ENCODE measurements at regions not wholly inside any gene's neighbourhood (a gene's known extent, or its start where the extent isn't known, plus 50 kb on each side); places are given as distances from the start of the nearest gene placed in this dataset.

DNA sequence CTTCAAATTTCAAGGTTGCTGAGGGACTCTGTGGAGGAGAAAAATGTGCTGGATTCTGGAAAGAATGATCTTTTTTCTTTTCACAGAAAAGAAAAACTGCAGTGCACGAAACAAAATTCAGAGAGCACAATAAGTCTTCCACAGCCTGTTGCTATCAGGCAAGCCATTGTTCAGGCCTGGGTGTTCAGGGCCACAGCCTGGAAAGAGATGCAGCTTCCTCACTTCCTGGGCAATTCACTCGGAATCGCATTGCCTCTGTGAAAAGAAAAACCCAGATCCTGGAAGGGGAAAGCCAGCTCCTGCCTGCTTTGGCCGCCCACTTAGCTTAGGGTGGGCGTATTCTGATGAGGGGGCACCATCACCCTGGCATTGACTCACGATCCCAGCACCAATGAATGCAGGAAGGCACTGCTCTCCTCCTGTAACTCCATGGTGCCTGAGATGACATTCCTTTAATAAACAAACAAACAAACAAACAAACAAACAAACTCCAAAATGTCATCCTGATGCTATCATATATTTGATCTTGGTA lies 863.9 kb downstream of the BCL11B start:
- TF ChIP-seq, protein P1, sequence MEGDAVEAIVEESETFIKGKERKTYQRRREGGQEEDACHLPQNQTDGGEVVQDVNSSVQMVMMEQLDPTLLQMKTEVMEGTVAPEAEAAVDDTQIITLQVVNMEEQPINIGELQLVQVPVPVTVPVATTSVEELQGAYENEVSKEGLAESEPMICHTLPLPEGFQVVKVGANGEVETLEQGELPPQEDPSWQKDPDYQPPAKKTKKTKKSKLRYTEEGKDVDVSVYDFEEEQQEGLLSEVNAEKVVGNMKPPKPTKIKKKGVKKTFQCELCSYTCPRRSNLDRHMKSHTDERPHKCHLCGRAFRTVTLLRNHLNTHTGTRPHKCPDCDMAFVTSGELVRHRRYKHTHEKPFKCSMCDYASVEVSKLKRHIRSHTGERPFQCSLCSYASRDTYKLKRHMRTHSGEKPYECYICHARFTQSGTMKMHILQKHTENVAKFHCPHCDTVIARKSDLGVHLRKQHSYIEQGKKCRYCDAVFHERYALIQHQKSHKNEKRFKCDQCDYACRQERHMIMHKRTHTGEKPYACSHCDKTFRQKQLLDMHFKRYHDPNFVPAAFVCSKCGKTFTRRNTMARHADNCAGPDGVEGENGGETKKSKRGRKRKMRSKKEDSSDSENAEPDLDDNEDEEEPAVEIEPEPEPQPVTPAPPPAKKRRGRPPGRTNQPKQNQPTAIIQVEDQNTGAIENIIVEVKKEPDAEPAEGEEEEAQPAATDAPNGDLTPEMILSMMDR (IDR thresholded peaks at IDR 0.05; ENCODE audit: partially characterized antibody, unreplicated experiment), result no peak
- Mint-ChIP-seq H3K9me3 (ENCODE audit: unreplicated experiment) (peaks cover 4% of the 10 kb centered on the region), H3K27ac (ENCODE audit: unreplicated experiment) (no peak overlapping the region), H3K4me3 (ENCODE audit: unreplicated experiment) (no peak overlapping the region), H3K27me3 (ENCODE audit: unreplicated experiment) (peaks cover 5% of the 10 kb centered on the region), H3K4me1 (ENCODE audit: low read depth, unreplicated experiment) (peaks cover 9% of the 10 kb centered on the region), H3K36me3 (ENCODE audit: unreplicated experiment) (no peaks in the 10 kb centered on the region)
- DNase-seq, result no peak

DNA sequence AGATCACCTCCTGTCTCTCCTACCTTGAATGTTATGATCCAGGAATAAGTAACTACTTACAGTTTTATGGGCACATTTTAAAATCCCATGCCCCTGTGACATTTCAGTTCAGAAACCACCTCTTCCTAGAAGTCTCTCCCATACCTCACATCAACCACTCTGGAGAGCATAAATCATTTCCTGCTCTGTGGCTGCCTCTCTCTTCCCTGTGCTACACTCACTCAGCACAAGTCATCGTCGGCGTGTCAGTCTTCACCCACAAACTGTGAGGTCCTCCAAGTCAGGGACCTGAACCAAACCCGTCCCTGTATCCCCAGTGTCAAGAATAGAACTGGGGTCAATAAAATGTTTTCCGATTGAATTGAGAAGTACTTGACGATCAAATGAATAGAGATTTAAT lies 863.3 kb downstream of the BCL11B start:
- Mint-ChIP-seq H3K4me1 (ENCODE audit: low read depth, unreplicated experiment) (peaks cover 4% of the 10 kb centered on the region), H3K36me3 (ENCODE audit: unreplicated experiment) (no peaks in the 10 kb centered on the region), H3K27me3 (ENCODE audit: unreplicated experiment) (peaks cover 5% of the 10 kb centered on the region), H3K4me3 (ENCODE audit: unreplicated experiment) (no peak overlapping the region), H3K27ac (ENCODE audit: unreplicated experiment) (no peak overlapping the region), H3K9me3 (ENCODE audit: unreplicated experiment) (peaks cover 4% of the 10 kb centered on the region)
- TF ChIP-seq, protein P1 (IDR thresholded peaks at IDR 0.05; ENCODE audit: partially characterized antibody, unreplicated experiment), result no peak
- DNase-seq, result no peak

DNA sequence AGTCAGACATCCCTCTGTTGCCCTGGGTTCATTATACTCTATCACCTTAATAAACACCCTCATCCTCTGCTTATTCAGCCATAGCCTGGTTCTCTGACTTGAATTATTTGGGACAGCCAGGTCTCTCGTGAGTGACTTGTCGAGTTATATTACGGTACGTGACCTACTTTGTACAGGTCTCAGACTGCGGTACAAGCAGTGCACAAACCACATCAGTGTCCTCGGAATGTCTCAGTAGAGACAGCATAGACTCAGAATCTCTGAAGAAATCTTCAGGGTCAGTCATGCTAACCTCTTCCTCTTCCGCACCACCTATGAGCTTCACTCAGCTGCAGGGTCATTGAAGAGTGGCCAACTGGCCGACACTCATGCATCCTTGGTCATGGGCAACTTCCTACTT lies 860.8 kb downstream of the BCL11B start:
- TF ChIP-seq, protein P1 (IDR thresholded peaks at IDR 0.05; ENCODE audit: partially characterized antibody, unreplicated experiment), result no peak
- no peak for DNase-seq
- H3K4me1 Mint-ChIP-seq (ENCODE audit: low read depth, unreplicated experiment), result peaks cover 4% of the 10 kb centered on the region
- no peak overlapping the region for H3K4me3 Mint-ChIP-seq (ENCODE audit: unreplicated experiment)
- no peaks in the 10 kb centered on the region for H3K9me3 Mint-ChIP-seq (ENCODE audit: unreplicated experiment)
- H3K27ac Mint-ChIP-seq (ENCODE audit: unreplicated experiment), result no peak overlapping the region
- H3K36me3 Mint-ChIP-seq (ENCODE audit: unreplicated experiment), result no peaks in the 10 kb centered on the region
- H3K27me3 Mint-ChIP-seq (ENCODE audit: unreplicated experiment), result peaks cover 3% of the 10 kb centered on the region

DNA sequence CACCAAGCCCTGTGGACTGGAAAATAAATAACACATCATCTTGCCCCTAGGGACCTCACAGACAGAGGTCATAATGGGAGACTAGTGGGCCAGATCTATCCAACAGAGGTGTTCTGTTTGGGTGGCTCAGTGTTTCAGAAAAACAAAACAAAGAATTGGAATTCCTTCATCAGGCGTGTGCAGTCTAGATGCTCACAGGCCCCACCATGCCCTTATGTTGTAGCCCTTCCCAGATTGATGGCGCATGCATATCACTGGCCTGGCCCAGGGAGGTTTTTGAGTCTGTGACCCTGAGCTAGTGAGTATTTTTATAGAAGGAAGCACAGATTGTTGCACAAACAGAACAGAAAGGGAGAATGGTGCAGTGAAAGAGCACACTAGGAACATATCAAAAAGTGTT lies 859.6 kb downstream of the BCL11B start:
- Mint-ChIP-seq H3K27ac (ENCODE audit: unreplicated experiment) (no peak overlapping the region), H3K4me3 (ENCODE audit: unreplicated experiment) (no peak overlapping the region), H3K4me1 (ENCODE audit: low read depth, unreplicated experiment) (peaks cover 4% of the 10 kb centered on the region), H3K9me3 (ENCODE audit: unreplicated experiment) (no peaks in the 10 kb centered on the region), H3K36me3 (ENCODE audit: unreplicated experiment) (no peaks in the 10 kb centered on the region), H3K27me3 (ENCODE audit: unreplicated experiment) (peaks cover 3% of the 10 kb centered on the region)
- no peak for DNase-seq
- TF ChIP-seq, protein P1 (IDR thresholded peaks at IDR 0.05; ENCODE audit: partially characterized antibody, unreplicated experiment), result no peak

DNA sequence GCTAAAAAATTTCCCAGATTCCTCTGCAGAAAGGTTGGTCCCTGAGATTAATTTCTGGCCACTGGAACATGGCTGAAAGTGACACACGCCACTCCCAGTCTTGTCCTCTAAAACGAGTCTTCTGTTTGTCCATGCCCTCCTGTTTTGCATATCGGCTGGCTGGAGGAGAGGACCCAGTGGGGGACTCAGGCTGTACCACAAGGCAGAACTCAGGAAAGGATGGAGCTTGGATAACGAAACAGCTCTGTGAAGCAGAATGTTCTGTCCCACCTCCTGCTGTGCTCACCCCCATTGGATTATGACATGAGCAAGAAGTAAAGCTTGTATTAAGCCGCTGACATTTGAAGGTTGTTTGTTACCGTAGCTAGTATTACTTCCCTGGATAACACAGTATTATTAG lies 856.2 kb downstream of the BCL11B start:
- Mint-ChIP-seq H3K36me3 (ENCODE audit: unreplicated experiment) (no peaks in the 10 kb centered on the region), H3K27ac (ENCODE audit: unreplicated experiment) (no peak overlapping the region), H3K27me3 (ENCODE audit: unreplicated experiment) (no peaks in the 10 kb centered on the region), H3K4me1 (ENCODE audit: low read depth, unreplicated experiment) (peaks cover 4% of the 10 kb centered on the region), H3K4me3 (ENCODE audit: unreplicated experiment) (no peak overlapping the region), H3K9me3 (ENCODE audit: unreplicated experiment) (no peaks in the 10 kb centered on the region)
- TF ChIP-seq, protein P1 (IDR thresholded peaks at IDR 0.05; ENCODE audit: partially characterized antibody, unreplicated experiment), result no peak
- no peak for DNase-seq
